Naive thymus-derived CD4-positive, alpha-beta T cell (primary cell): ENCODE measurements at regions not wholly inside any gene's neighbourhood (a gene's known extent, or its start where the extent isn't known, plus 50 kb on each side); places are given as distances from the start of the nearest gene placed in this dataset.

Experiments used
- ATAC-seq: fragments of 150-1000 bp; cut with Tn5 transposase; 2 replicates; pipeline ENCODE4 v1.10.0; 2021; ENCODE audit warnings: mild to moderate bottlenecking, moderate library complexity
- CTCF ChIA-PET: fragments of 350-600 bp; sonication (Branson Sonifier 250); formaldehyde crosslinking; loops from one replicate; lab custom pipeline; 2021; ENCODE audit warnings: antibody characterized with exemption; lab: Charles Lee
- POLR2A ChIA-PET: fragments of 350-600 bp; sonication (Branson Sonifier 250); formaldehyde crosslinking; loops from one replicate; lab custom pipeline; 2021; ENCODE audit warnings: antibody characterized with exemption, inconsistent platforms; lab: Charles Lee
- DNase-seq, 9 donors: peaks; one replicate each; pipeline versions ENCODE4 v3.0.0 to v3.0.0-alpha.2; 2020 to 2022; ENCODE audit warnings: mixed read lengths in 1 of 9
- H3K27ac ChIP-seq: one replicate; pipeline ENCODE4 v1.7.0; 2013; ENCODE audit warnings: mild to moderate bottlenecking, low read depth, low read length, moderate library complexity
- H3K27me3 ChIP-seq, 2 donors: one replicate each; pipeline ENCODE4 v1.7.0; 2013; ENCODE audit warnings: low read length in 2 of 2, mild to moderate bottlenecking in 2 of 2, moderate library complexity in 2 of 2; ENCODE audit not compliant: control insufficient read depth in 2 of 2, insufficient read depth in 2 of 2
- H3K36me3 ChIP-seq, 3 experiments: 1 replicate in 2 of 3; 2 replicates in 1 of 3; pipeline ENCODE4 v1.7.0; 2013; ENCODE audit warnings: low read length in 3 of 3, mild to moderate bottlenecking in 3 of 3, moderate library complexity in 1 of 3; ENCODE audit not compliant: insufficient read depth in 3 of 3, control insufficient read depth in 2 of 3
- H3K4me1 ChIP-seq, 2 donors: one replicate each; pipeline ENCODE4 v1.7.0; 2013; ENCODE audit warnings: low read length in 2 of 2, mild to moderate bottlenecking in 2 of 2, moderate library complexity in 1 of 2; ENCODE audit not compliant: control insufficient read depth in 2 of 2, insufficient read depth in 2 of 2
- H3K4me3 ChIP-seq: 2 replicates; pipeline ENCODE4 v1.7.0; 2013; ENCODE audit warnings: mild to moderate bottlenecking, low read length
- H3K9me3 ChIP-seq, 3 experiments: 1 replicate in 2 of 3; 2 replicates in 1 of 3; pipeline ENCODE4 v1.7.0; 2013; ENCODE audit warnings: low read length in 3 of 3; ENCODE audit not compliant: control insufficient read depth in 2 of 3
- H3K27ac Mint-ChIP-seq, 9 donors: one replicate each; pipeline ENCODE4 v1.8.0; 2020 to 2022; ENCODE audit warnings: mixed read lengths in 9 of 9, mild to moderate bottlenecking in 8 of 9, moderate library complexity in 5 of 9, inconsistent platforms in 2 of 9
- H3K27me3 Mint-ChIP-seq, 5 donors: one replicate each; pipeline ENCODE4 v1.8.0; 2021 to 2022; ENCODE audit warnings: mixed read lengths in 5 of 5, mild to moderate bottlenecking in 1 of 5
- H3K36me3 Mint-ChIP-seq, 5 donors: one replicate each; pipeline ENCODE4 v1.8.0; 2020 to 2022; ENCODE audit warnings: mixed read lengths in 5 of 5, mild to moderate bottlenecking in 3 of 5, inconsistent platforms in 1 of 5
- H3K4me1 Mint-ChIP-seq, 7 donors: one replicate each; pipeline ENCODE4 v1.8.0; 2020 to 2022; ENCODE audit warnings: mixed read lengths in 7 of 7, mild to moderate bottlenecking in 3 of 7, inconsistent platforms in 1 of 7
- H3K4me3 Mint-ChIP-seq, 10 donors: one replicate each; pipeline ENCODE4 v1.8.0; 2020 to 2022; ENCODE audit warnings: mild to moderate bottlenecking in 10 of 10, mixed read lengths in 10 of 10, moderate library complexity in 6 of 10, inconsistent platforms in 2 of 10
- H3K9me3 Mint-ChIP-seq, 11 donors: one replicate each; pipeline ENCODE4 v1.8.0; 2020 to 2022; ENCODE audit warnings: mixed read lengths in 11 of 11, mild to moderate bottlenecking in 4 of 11, inconsistent platforms in 1 of 11, moderate library complexity in 1 of 11
- intact Hi-C, 2 donors: fragments of 100-400 bp; cut with micrococcal nuclease; formaldehyde crosslinking; loops; one replicate each; pipeline ENCODE4 v1.15.1; 2023

DNA sequence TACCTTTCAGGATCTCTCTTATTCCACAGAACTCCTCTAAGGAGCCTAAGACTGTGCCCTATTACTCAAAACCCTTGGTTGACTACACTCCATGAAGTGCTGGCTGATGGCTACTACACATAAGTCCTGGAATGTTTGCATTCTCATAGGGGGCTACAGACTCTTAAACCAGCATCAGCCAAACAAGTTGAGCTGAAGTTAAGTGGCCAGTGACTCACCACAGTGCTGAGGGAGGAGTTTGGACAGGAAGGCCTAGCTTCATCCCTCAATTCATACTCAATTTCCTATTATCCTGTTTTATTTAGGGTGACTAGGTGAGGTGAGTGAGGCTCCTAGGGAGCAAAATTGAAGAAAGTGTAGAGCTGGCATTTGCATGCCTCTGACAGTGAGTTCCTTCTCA lies 246.7 kb downstream of the SMAD2 start:
- H3K36me3 ChIP-seq = no peaks in the 10 kb centered on the region
- H3K4me1 ChIP-seq = no peaks in the 10 kb centered on the region
- H3K9me3 Mint-ChIP-seq = no peaks in the 10 kb centered on the region
- peaks cover 0 to 3% (median 0%) of the 10 kb centered on the region in 5 donors for H3K36me3 Mint-ChIP-seq
- no peak for ATAC-seq
- H3K27ac Mint-ChIP-seq = no peak overlapping the region
- H3K4me3 Mint-ChIP-seq = no peak overlapping the region
- ChIA-PET CTCF (interaction anchor here (0.7 kb wide), 1 partner anchor 160 kb away, joined by 3 read pairs; no protein-coding TSS in a partner anchor), POLR2A (no interaction called here)
- peaks cover 3 to 35% (median 20%) of the 10 kb centered on the region in 5 donors for H3K27me3 Mint-ChIP-seq
- no peak overlapping the region for H3K4me3 ChIP-seq
- H3K27me3 ChIP-seq = no peaks in the 10 kb centered on the region
- no peaks in the 10 kb centered on the region for H3K9me3 ChIP-seq
- H3K27ac ChIP-seq = no peak overlapping the region
- intact Hi-C loops = no loop called here
- H3K4me1 Mint-ChIP-seq = no peaks in the 10 kb centered on the region
- DNase-seq = no peak

DNA sequence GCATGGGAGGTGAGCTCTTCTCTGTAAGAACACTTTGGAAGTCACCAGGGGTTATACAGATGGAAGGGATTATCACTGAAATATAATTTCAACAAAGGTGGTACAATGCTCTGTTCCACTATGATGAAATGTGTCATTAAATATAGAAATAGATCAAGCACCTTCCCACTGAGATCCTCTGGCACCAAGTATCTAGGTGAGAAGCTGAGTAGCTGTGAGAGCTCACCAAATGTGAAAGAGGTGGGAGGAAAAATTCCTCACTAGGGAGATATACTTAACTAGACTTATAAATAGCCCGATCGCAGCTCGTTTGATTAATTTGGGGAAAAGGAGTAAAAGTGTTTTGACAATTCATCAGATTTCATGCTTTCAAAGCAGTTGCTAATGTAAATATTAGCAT lies 247.6 kb downstream of the SMAD2 start:
- Histone ChIP-seq H3K36me3 (no peaks in the 10 kb centered on the region), H3K27ac (no peak overlapping the region), H3K4me3 (no peak overlapping the region), H3K9me3 (no peaks in the 10 kb centered on the region), H3K4me1 (no peaks in the 10 kb centered on the region), H3K27me3 (no peaks in the 10 kb centered on the region)
- DNase-seq = no peak
- CTCF ChIA-PET = no interaction called here
- Mint-ChIP-seq H3K4me1 (no peaks in the 10 kb centered on the region), H3K36me3 (peaks cover 0 to 3% (median 0%) of the 10 kb centered on the region in 5 donors), H3K4me3 (no peak overlapping the region), H3K27ac (no peak overlapping the region), H3K27me3 (peaks cover 3 to 27% (median 20%) of the 10 kb centered on the region in 5 donors), H3K9me3 (no peaks in the 10 kb centered on the region)
- intact Hi-C loops = no loop called here
- POLR2A ChIA-PET = no interaction called here
- no peak for ATAC-seq

DNA sequence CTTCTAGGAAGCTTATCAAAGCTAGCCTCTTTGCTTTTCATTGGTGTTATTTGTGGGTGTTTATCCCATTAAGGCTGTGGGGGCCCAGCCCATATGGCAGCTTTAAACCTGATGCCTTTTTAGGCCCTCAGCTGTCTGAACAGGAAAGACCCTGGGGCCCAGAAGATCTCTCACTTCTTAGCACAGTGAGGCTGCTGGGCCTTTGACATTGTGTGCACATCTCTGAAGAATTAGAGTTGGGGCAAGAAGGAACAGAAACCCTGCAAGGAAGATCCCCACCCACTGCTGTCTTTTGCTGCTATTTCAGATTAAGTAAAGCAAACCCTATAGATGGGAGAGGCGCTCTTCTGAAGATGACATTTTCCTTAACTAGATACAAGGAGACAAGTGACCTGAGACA lies 250.0 kb downstream of the SMAD2 start:
- H3K4me1 ChIP-seq = no peaks in the 10 kb centered on the region

DNA sequence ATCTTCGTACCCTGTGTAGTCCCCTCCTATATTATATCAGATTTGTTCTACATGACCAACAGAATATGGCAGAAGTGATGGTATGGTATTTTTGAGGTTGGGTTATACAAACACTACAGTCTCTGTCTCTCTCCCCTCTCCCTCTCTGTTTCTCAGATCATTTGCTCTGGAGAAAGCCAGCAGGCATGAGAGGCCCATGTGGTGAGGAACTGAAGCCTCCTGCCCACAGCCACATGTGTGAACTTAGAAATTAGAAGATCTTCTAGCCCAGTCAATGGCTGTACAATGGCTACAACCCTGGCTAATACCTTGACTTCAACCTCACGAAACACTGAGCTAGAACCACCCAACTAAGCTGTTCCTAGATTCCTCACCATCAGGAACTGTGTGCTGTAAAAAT lies 250.6 kb downstream of the SMAD2 start:
- H3K27me3 ChIP-seq = no peaks in the 10 kb centered on the region
- Mint-ChIP-seq H3K27me3 (peaks cover 0 to 22% (median 5%) of the 10 kb centered on the region in 5 donors), H3K4me1 (no peaks in the 10 kb centered on the region), H3K27ac (no peak overlapping the region), H3K9me3 (no peaks in the 10 kb centered on the region), H3K36me3 (no peaks in the 10 kb centered on the region), H3K4me3 (no peak overlapping the region)
- DNase-seq (no peak), ATAC-seq (no peak)
- intact Hi-C loops = no loop called here
- no peaks in the 10 kb centered on the region for H3K4me1 ChIP-seq
- CTCF ChIA-PET = no interaction called here
- no peak overlapping the region for H3K4me3 ChIP-seq
- POLR2A ChIA-PET = no interaction called here
- H3K36me3 ChIP-seq = no peaks in the 10 kb centered on the region
- H3K27ac ChIP-seq = no peak overlapping the region
- H3K9me3 ChIP-seq = no peaks in the 10 kb centered on the region

More for the DNA sequence above, 250.0 kb downstream of the SMAD2 start:
- Mint-ChIP-seq H3K9me3 (no peaks in the 10 kb centered on the region), H3K4me3 (no peak overlapping the region), H3K27ac (no peak overlapping the region), H3K4me1 (no peaks in the 10 kb centered on the region), H3K36me3 (no peaks in the 10 kb centered on the region), H3K27me3 (peaks cover 0 to 22% (median 9%) of the 10 kb centered on the region in 5 donors)
- intact Hi-C loops = no loop called here
- H3K27me3 ChIP-seq = no peaks in the 10 kb centered on the region
- no peak overlapping the region for H3K27ac ChIP-seq
- no peak overlapping the region for H3K4me3 ChIP-seq
- no peaks in the 10 kb centered on the region for H3K9me3 ChIP-seq
- ChIA-PET CTCF (no interaction called here), POLR2A (no interaction called here)
- no peaks in the 10 kb centered on the region for H3K36me3 ChIP-seq
- ATAC-seq (no peak), DNase-seq (no peak)

- Histone ChIP-seq H3K36me3 (no peaks in the 10 kb centered on the region), H3K9me3 (no peaks in the 10 kb centered on the region), H3K27ac (no peak overlapping the region), H3K4me1 (no peaks in the 10 kb centered on the region), H3K4me3 (no peak overlapping the region), H3K27me3 (no peaks in the 10 kb centered on the region)
- CTCF ChIA-PET = no interaction called here
- POLR2A ChIA-PET = no interaction called here
- Mint-ChIP-seq H3K36me3 (no peaks in the 10 kb centered on the region), H3K4me1 (no peaks in the 10 kb centered on the region), H3K9me3 (no peaks in the 10 kb centered on the region), H3K4me3 (no peak overlapping the region), H3K27ac (no peak overlapping the region), H3K27me3 (peaks cover 0 to 13% (median 0%) of the 10 kb centered on the region in 5 donors)
- intact Hi-C loops = no loop called here
- ATAC-seq = no peak
- DNase-seq = no peak
Measured at GRCh38 chr18:47677952-47678351, 252.5 kb downstream of the SMAD2 start.

GRCh38 chr18:47669815-47670214 lies 260.6 kb downstream of the SMAD2 start:
- Mint-ChIP-seq H3K27me3 (peaks cover 11 to 22% (median 16%) of the 10 kb centered on the region in 5 donors), H3K9me3 (peaks cover 0 to 16% (median 2%) of the 10 kb centered on the region in 11 donors)
- POLR2A ChIA-PET = no interaction called here

GRCh38 chr18:47658498-47658897 lies 272.0 kb downstream of the SMAD2 start:
- no peak overlapping the region for H3K27ac ChIP-seq
- Mint-ChIP-seq H3K27me3 (peaks cover 0 to 14% (median 5%) of the 10 kb centered on the region in 5 donors), H3K4me1 (no peaks in the 10 kb centered on the region), H3K4me3 (no peak overlapping the region), H3K27ac (no peak overlapping the region), H3K9me3 (peaks cover 5 to 23% (median 7%) of the 10 kb centered on the region in 11 donors), H3K36me3 (peaks cover 0 to 6% (median 0%) of the 10 kb centered on the region in 5 donors)
- no peaks in the 10 kb centered on the region for H3K36me3 ChIP-seq
- intact Hi-C loops = no loop called here
- DNase-seq (no peak), ATAC-seq (no peak)
- H3K27me3 ChIP-seq = no peaks in the 10 kb centered on the region
- no peaks in the 10 kb centered on the region for H3K4me1 ChIP-seq
- POLR2A ChIA-PET = no interaction called here
- no peaks in the 10 kb centered on the region for H3K9me3 ChIP-seq
- CTCF ChIA-PET = no interaction called here
- H3K4me3 ChIP-seq = no peak overlapping the region

More at GRCh38 chr18:47669815-47670214, 260.6 kb downstream of the SMAD2 start:
- no peaks in the 10 kb centered on the region for H3K27me3 ChIP-seq
- Mint-ChIP-seq H3K27ac (no peak overlapping the region), H3K4me1 (no peaks in the 10 kb centered on the region), H3K36me3 (no peaks in the 10 kb centered on the region), H3K4me3 (no peak overlapping the region)
- no peak for ATAC-seq
- intact Hi-C loops = no loop called here
- no peak overlapping the region for H3K27ac ChIP-seq
- H3K36me3 ChIP-seq = no peaks in the 10 kb centered on the region
- H3K4me3 ChIP-seq = no peak overlapping the region
- CTCF ChIA-PET = no interaction called here
- DNase-seq = no peak
- no peaks in the 10 kb centered on the region for H3K4me1 ChIP-seq
- H3K9me3 ChIP-seq = no peaks in the 10 kb centered on the region
